ENCODE measurements at regions not wholly inside any gene's neighbourhood (a gene's known extent, or its start where the extent isn't known, plus 50 kb on each side); places are given as distances from the start of the nearest gene placed in this dataset.

DNA sequence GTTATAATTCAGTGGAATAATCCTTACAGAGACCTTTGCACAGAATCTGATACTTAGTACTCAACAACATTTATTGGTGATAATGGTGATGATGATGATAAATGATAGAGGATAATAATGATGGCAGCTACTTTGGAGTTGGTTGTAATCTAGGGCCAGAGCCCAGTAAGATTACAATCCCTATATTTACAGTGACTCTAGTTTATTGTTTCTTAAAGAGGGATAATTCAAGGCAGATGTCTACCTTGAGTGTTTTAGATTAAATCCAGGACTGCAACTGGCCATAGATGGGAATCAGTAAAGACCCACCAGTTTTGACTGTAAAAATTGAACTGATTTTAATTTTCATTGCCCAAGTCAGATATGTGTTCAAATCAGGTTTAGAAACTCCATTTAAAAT lies 813.9 kb upstream of the CNTNAP5 start:
- DNase-seq (ENCODE audit: low read depth in 4 of 4, low spot score in 3 of 4), result no peak

DNA sequence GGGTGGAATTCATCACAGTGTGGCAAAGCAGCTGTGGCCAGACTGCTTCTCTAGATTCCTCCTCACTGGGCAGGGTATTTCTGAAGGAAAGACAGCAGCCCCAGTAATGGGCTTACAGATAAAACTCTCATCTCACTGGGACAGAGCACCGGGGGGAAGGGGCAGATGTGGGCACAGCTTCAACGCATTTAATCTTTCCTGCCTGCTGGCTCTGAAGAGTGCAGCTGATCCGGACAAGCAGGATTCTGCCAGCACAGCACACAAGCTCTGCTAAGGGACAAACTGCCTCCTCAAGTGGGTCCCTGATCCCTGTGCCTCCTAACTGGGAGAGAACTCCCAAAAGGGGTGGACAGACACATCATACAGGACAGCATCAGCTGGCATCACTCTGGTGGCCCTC lies 779.9 kb upstream of the CNTNAP5 start:
- DNase-seq (ENCODE audit: low read depth in 4 of 4, low spot score in 3 of 4), result no peak

DNA sequence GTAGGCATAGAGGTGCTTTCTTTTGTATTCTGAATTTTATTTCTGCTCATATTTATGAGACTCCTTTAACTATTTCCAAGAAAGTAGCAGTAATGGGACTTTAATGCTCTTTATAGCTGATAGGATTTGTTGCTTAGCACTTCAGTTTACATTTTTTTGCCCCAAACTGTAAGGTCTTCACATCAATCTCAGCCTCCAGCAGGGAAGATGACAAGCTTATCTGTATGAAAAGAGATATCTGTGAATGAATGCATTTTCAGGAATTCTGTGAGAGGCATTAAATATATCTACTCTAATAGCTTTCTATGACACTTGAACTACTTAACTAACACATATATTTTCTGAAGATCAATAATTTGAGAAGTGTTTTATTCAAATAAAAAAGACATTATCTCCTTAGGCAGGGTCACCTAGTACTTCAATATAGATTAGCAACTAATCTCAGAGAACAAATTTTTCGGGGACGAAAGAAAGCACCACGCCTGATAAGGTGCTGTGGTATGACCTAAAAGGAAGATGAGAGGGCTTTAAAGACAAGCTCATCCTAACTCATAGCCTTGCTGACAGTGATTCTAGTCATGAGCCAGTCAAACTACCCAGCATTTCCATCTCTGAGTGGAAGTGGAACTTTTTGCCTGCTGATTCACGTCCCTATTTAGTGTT lies 766.1 kb upstream of the CNTNAP5 start:
- no peak for DNase-seq (ENCODE audit: low read depth in 4 of 4, low spot score in 3 of 4)

DNA sequence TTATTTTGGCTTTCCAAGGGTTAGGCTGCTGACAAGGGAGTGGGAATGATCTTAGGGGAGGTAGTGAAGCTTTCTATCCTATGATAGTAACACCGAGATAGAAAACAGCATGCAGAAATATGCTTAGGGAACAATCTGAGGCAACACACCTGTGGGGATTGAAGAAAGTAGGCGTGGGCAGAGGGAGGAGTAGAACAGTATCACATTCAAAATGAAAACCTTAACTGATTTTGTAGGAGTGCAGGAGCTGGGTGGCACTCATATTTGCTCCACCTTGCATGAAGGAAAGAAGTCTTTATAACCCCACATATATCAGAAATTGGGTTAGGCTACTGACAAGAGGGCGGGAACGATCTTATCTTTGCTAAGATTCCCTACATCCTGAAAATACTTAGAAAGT lies 762.2 kb upstream of the CNTNAP5 start:
- no peak for DNase-seq (ENCODE audit: low read depth in 4 of 4, low spot score in 3 of 4)

DNA sequence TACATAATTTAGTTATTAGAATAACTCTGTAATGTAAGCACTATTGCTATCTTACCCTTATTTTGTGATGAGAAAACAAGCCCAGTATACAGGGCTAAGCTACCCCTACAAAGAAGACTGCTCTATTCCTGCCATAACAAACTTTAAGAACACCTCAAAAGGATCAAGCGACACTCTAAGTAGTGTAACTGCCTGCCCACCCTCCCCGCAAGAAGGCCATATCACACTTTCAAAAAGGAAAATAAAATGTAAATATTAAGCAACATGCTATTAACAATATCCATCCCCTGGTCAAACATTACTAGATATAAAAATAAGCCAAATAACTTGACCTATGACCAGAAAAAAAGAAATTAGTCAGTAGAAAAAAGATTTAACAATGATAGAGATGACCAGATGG lies 741.7 kb upstream of the CNTNAP5 start:
- DNase-seq (ENCODE audit: low read depth in 4 of 4, low spot score in 3 of 4), result no peak

DNA sequence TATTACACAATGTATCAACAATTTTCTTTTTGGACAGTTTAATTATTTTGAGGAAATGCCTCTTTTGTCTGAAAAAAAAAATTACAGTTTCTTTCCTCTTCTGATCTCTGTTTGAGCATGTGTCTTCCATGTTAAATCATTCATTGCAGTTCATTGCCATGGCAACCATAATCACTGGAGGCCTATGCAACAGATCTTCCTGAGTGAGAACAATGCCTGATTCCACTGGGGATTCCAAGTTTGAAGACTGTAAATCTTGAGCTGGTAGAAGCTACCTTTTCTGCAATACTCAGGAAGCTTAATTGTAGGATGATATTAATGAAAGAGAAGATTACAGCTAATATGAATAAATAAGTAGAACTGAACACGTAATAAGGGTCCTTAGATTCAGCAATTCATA lies 721.4 kb upstream of the CNTNAP5 start:
- DNase-seq (ENCODE audit: low read depth in 4 of 4, low spot score in 3 of 4), result no peak
